ENCODE measurements at regions not wholly inside any gene's neighbourhood (a gene's known extent, or its start where the extent isn't known, plus 50 kb on each side); places are given as distances from the start of the nearest gene placed in this dataset.
A peak's percentile ranks its signal among the peaks of the same experiment; 100 is the strongest.

- no peak for DNase-seq
Observed at GRCh38 chr16:65213866-65214595, 92.2 kb upstream of the CDH11 start.

- no peak for DNase-seq
Observed at GRCh38 chr16:65212791-65213190, 90.9 kb upstream of the CDH11 start.

- no peak for DNase-seq
Observed at GRCh38 chr16:65212240-65212639, 90.4 kb upstream of the CDH11 start.

DNA sequence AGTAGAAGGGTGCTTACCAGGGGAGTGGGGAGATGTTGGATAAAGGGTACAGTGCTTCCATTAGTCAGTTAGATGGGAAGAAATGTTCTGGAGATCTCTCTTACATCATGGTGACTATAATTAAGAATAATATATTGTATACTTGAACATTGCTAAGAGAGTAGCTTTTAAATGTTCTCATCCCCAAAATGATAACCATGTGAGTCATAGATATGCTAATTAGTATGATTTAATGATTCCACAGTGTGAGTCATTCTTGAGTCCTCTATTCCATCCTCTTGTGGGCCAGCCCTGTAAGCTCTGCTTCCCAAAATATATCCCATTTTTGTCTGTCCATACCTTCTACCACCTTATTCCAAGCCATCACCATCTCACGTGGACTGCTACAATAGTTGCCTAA is 80.6 kb upstream of the CDH11 start:
- no peak for DNase-seq

GRCh38 chr16:65201511-65201910 is 79.6 kb upstream of the CDH11 start:
- no peak for DNase-seq

DNA sequence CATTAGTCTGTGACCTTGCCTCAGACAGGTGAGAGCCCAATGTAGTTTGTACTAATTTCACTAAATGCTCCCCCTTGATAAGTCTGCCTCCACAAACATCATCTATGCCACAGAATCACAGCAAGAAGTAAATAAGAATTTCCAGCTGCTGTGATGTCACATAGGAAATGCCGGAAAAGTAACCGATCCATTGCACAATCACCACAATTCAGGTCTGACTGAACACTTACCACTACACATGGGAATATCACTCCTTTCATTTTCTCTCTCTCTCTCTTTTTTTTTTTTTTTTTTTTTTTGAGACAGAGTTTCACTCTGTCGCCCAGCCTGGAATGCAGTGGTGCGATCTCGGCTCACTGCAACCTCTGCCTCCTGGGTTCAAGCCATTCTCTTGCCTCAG is 79.0 kb upstream of the CDH11 start:
- DNase-seq: no peak

DNA sequence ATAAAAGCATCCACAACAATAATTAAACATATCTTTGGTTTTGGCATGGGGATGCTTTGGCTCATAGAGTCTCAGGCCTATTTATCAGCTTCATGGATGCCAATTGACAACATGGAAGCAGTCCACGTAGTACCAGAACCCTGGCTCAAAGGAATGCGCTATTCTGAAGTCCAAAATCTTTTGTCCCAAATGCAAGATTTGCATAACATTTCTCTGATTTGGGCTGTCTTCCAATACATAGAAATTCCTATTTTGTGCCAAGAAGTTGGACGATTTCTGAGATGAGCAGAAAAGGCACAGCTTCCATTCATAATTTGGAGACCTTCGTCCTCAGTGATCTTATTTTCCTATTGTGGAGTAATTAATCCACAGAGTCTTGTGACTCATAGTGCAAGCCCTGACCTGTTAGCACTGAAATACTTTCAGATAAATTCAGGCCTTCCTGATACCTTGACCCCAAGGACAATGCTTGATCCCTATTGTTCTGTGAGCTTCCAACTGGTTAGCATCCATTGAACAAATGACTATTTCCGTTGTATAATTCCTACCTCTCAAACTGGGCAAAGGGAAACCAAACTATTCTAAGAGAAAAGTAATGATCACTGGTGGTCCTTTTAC is 78.4 kb upstream of the CDH11 start:
- DNase-seq: no peak

DNA sequence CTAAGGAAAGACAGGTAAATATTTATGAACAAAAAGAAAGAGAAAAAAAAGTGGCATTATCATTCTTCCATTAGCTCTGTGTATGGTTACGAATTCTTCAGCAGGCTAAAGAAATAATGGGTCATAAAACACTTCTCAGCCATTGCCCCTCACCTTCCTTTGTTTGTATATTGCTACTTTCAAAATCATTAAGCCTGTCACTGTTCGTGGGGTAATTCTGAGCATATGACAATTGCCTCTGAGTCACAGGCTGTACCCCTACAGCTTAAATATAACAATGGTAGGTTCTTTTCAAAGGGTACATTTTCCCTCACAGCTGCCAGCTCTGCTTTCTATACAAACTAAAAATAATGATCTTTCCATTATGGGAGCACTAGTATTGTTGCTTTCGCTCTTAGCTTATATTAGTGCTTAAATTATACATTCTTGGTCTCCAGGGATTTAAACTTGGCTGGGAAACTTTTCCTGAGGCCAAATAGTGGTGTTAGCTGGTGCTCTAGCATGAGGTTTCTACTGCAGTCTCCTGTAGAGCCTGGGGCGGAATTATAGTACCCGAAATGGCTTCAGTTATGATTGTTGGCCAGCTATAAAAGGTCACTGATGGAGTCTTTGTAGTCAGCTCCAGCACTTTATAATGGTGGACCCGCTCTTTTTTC is 74.7 kb upstream of the CDH11 start:
- no peak for DNase-seq

- DNase-seq: no peak
Observed at GRCh38 chr16:65195998-65196397, 74.1 kb upstream of the CDH11 start.

- DNase-seq: no peak
Observed at GRCh38 chr16:65185241-65185778, 63.4 kb upstream of the CDH11 start.

- DNase-seq: peak; percentile 54
Observed at GRCh38 chr16:65181071-65181561, 59.3 kb upstream of the CDH11 start.

DNA sequence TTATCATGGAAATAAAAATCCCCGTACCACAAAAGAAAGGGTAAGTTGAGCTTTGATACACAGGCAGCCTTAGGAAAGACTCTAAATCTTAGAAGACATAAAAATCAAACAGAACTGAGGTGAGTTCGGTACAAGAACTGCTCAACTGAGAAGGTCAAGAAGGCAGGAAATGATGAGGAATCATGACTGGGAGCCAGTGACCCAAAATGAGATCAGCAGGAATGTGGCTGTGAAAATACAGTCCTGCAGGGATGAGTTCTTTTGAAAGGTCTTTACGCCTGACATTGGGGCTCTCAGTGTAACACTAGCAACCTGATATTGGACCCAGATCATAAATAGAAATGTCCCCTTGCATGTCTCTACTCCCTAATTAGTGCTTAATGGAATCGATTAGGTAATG is 56.3 kb upstream of the CDH11 start:
- peak; percentile 39 for DNase-seq

GRCh38 chr16:65176603-65177002 is 54.7 kb upstream of the CDH11 start:
- peak; percentile 77 for DNase-seq

- no peak for DNase-seq
Observed at GRCh38 chr16:65172356-65172755, 50.5 kb upstream of the CDH11 start.
